22Rv1 (cell line): ENCODE measurements at regions not wholly inside any gene's neighbourhood (a gene's known extent, or its start where the extent isn't known, plus 50 kb on each side); places are given as distances from the start of the nearest gene placed in this dataset.

Experiments
- CTCF ChIP-seq: fragments of 450-650 bp; IDR thresholded peaks from 2 replicates; pipeline ENCODE4 v1.5.1; 2017; ENCODE audit warnings: mild to moderate bottlenecking
- ZFX ChIP-seq: fragments of 450-650 bp; IDR thresholded peaks from 2 replicates; pipeline ENCODE4 v1.6.1; 2017; ENCODE audit warnings: antibody characterized with exemption, borderline replicate concordance

DNA sequence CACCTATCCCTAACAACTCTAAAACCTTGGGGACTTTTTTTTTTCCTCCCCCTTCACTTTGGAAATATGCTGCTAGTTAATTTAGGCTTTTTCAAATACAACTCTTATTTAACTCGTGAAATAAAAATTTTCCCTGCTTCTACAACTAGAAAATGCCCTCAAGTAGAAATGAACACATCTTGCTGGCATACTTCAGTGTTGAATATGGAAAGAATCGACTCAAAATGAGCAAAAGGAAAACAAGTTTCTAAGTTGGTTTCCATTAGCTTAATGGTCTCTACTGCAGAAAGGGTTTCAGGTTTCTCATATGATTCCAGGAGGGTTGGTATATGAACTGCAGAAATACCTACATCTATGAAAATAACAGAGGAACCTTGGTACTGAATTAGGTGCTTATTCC lies 118.3 kb upstream of the TMTC1 start:
- TF ChIP-seq CTCF = no peak
- no peak for TF ChIP-seq ZFX
